GM13976 (cell line): ENCODE measurements at regions not wholly inside any gene's neighbourhood (a gene's known extent, or its start where the extent isn't known, plus 50 kb on each side); places are given as distances from the start of the nearest gene placed in this dataset.

ENCODE experiments used
- DNase-seq: peaks from one replicate; pipeline ENCODE4 v3.0.0; 2012; ENCODE audit warnings: low spot score
- CTCF ChIP-seq: IDR thresholded peaks from 2 replicates; pipeline ENCODE4 v1.5.1; 2012; ENCODE audit warnings: borderline replicate concordance, mild to moderate bottlenecking; ENCODE audit not compliant: insufficient read depth; ENCODE audit errors: extremely low read depth, missing control alignments, control extremely low read depth
- in situ Hi-C: fragments of 300-500 bp; cut with MboI; formaldehyde crosslinking; loops from one replicate; pipeline ENCODE4 v1.12.0; 2022; ENCODE audit warnings: low sequenced_read_pairs, mixed read lengths, inconsistent platforms; ENCODE audit not compliant: unreplicated experiment

GRCh38 chr12:77630344-77630743 is 200.3 kb upstream of the NAV3 start:
- TF ChIP-seq CTCF: no peak
- DNase-seq: no peak
- in situ Hi-C loops: no loop called here

GRCh38 chr12:77629141-77629540 is 201.6 kb upstream of the NAV3 start:
- DNase-seq: no peak
- TF ChIP-seq CTCF: no peak
- in situ Hi-C loops: no loop called here

- DNase-seq: no peak
- TF ChIP-seq CTCF: no peak
- in situ Hi-C loops: no loop called here
Observed at GRCh38 chr12:77625441-77625840, 205.3 kb upstream of the NAV3 start.

GRCh38 chr12:77619425-77619824 is 211.3 kb upstream of the NAV3 start:
- in situ Hi-C loops: no loop called here
- DNase-seq: no peak
- TF ChIP-seq CTCF: no peak

GRCh38 chr12:77617818-77618217 is 212.9 kb upstream of the NAV3 start:
- in situ Hi-C loops: no loop called here
- TF ChIP-seq CTCF: no peak
- no peak for DNase-seq

- DNase-seq: no peak
- in situ Hi-C loops: no loop called here
- no peak for TF ChIP-seq CTCF
Observed at GRCh38 chr12:77615332-77615731, 215.4 kb upstream of the NAV3 start.

- no peak for TF ChIP-seq CTCF
- no peak for DNase-seq
- in situ Hi-C loops: no loop called here
Observed at GRCh38 chr12:77613411-77613810, 217.3 kb upstream of the NAV3 start.
